CD14-positive monocyte (primary cell): ENCODE measurements at regions not wholly inside any gene's neighbourhood (a gene's known extent, or its start where the extent isn't known, plus 50 kb on each side); places are given as distances from the start of the nearest gene placed in this dataset.
A peak's percentile ranks its signal among the peaks of the same experiment; 100 is the strongest.

ENCODE experiments used
- DNase-seq, 3 donors: peaks; one replicate each; pipeline ENCODE4 v3.0.0-alpha.2; 2011 to 2022
- H2AFZ ChIP-seq: 2 replicates; pipeline ENCODE4 v1.6.0; 2012; ENCODE audit warnings: mild to moderate bottlenecking, low read depth, low read length, inconsistent platforms; ENCODE audit not compliant: insufficient read depth, poor library complexity, severe bottlenecking
- H3K27ac ChIP-seq, 2 donors: 1 replicate in 1 of 2; 2 replicates in 1 of 2; pipeline ENCODE4 v1.5.1; 2012 to 2013; ENCODE audit warnings: low read length in 2 of 2, control low read depth in 1 of 2, inconsistent platforms in 1 of 2, low read depth in 1 of 2, mild to moderate bottlenecking in 1 of 2
- H3K27me3 ChIP-seq, 2 donors: one replicate each; pipeline versions ENCODE4 v1.6.0 to v1.6.1; 2011 to 2013; ENCODE audit warnings: low read length in 2 of 2; ENCODE audit not compliant: control insufficient read depth in 2 of 2, insufficient read depth in 2 of 2
- H3K36me3 ChIP-seq, 2 donors: replicated peaks in 1 of 2; 1 replicate in 1 of 2; 2 replicates in 1 of 2; pipeline versions ENCODE4 v1.5.1 to v1.6.1; 2012 to 2013; ENCODE audit warnings: low read length in 2 of 2, control low read depth in 1 of 2, inconsistent platforms in 1 of 2, mild to moderate bottlenecking in 1 of 2; ENCODE audit not compliant: insufficient read depth in 2 of 2, control insufficient read depth in 1 of 2
- H3K4me1 ChIP-seq, 2 donors: 1 replicate in 1 of 2; 2 replicates in 1 of 2; pipeline versions ENCODE4 v1.5.1 to v1.6.1; 2012 to 2013; ENCODE audit warnings: low read length in 2 of 2, control low read depth in 1 of 2, inconsistent platforms in 1 of 2, mild to moderate bottlenecking in 1 of 2, moderate library complexity in 1 of 2; ENCODE audit not compliant: insufficient read depth in 2 of 2, control insufficient read depth in 1 of 2
- H3K4me2 ChIP-seq: replicated peaks from 2 replicates; pipeline ENCODE3; 2012; ENCODE audit warnings: low read length, moderate library complexity, mild to moderate bottlenecking; ENCODE audit not compliant: poor library complexity, severe bottlenecking; ENCODE audit errors: extremely low read depth
- H3K4me3 ChIP-seq, 3 experiments: fragments of 200-600 bp in 1 of 3; sonication (generic) in 1 of 3; replicated peaks in 1 of 3; 1 replicate in 2 of 3; 2 replicates in 1 of 3; pipeline ENCODE4 v1.5.1; 2011 to 2013; ENCODE audit warnings: low read length in 3 of 3, mild to moderate bottlenecking in 3 of 3, control low read depth in 2 of 3, low read depth in 2 of 3, inconsistent platforms in 1 of 3, moderate library complexity in 1 of 3
- H3K79me2 ChIP-seq: 2 replicates; pipeline ENCODE4 v1.6.0; 2012; ENCODE audit warnings: mild to moderate bottlenecking, control low read depth, inconsistent platforms, low read length, moderate library complexity; ENCODE audit not compliant: insufficient read depth
- H3K9ac ChIP-seq: 2 replicates; pipeline ENCODE4 v1.6.0; 2017; ENCODE audit warnings: low read length, mild to moderate bottlenecking; ENCODE audit not compliant: insufficient read depth, poor library complexity, severe bottlenecking
- H3K9me3 ChIP-seq, 2 donors: replicated peaks in 1 of 2; 1 replicate in 1 of 2; 2 replicates in 1 of 2; pipeline versions ENCODE4 v1.5.1 to v1.6.1; 2012 to 2013; ENCODE audit warnings: low read length in 2 of 2, control low read depth in 1 of 2; ENCODE audit not compliant: control insufficient read depth in 1 of 2, insufficient read depth in 1 of 2
- H4K20me1 ChIP-seq: 2 replicates; pipeline ENCODE4 v1.6.0; 2012; ENCODE audit warnings: mild to moderate bottlenecking, low read length, control low read depth, moderate library complexity; ENCODE audit not compliant: insufficient read depth
- H3K27ac Mint-ChIP-seq, 7 donors: one replicate each; pipeline ENCODE4 v1.8.0; 2020; ENCODE audit warnings: mild to moderate bottlenecking in 7 of 7, mixed read lengths in 7 of 7, moderate library complexity in 6 of 7, inconsistent platforms in 2 of 7
- H3K27me3 Mint-ChIP-seq, 3 donors: one replicate each; pipeline ENCODE4 v1.8.0; 2021 to 2022; ENCODE audit warnings: low read depth in 3 of 3, mild to moderate bottlenecking in 3 of 3, mixed read lengths in 3 of 3, moderate library complexity in 3 of 3, inconsistent platforms in 1 of 3
- H3K36me3 Mint-ChIP-seq, 2 donors: one replicate each; pipeline ENCODE4 v1.8.0; 2020; ENCODE audit warnings: mixed read lengths in 2 of 2, inconsistent platforms in 1 of 2, mild to moderate bottlenecking in 1 of 2
- H3K4me1 Mint-ChIP-seq: one replicate; pipeline ENCODE4 v1.8.0; 2020; ENCODE audit warnings: mild to moderate bottlenecking, mixed read lengths
- H3K4me3 Mint-ChIP-seq, 2 donors: one replicate each; pipeline ENCODE4 v1.8.0; 2020; ENCODE audit warnings: mild to moderate bottlenecking in 2 of 2, mixed read lengths in 2 of 2, moderate library complexity in 1 of 2
- H3K9me3 Mint-ChIP-seq, 7 donors: one replicate each; pipeline ENCODE4 v1.8.0; 2020 to 2022; ENCODE audit warnings: mixed read lengths in 7 of 7, mild to moderate bottlenecking in 6 of 7, moderate library complexity in 6 of 7, inconsistent platforms in 2 of 7
- WGBS: methylation state at CpG from one replicate; pipeline ENCODE4 v1.1.5; 2013; ENCODE audit warnings: missing lambda C conversion rate; ENCODE audit not compliant: insufficient coverage; 5-methylcytosine and 5-hydroxymethylcytosine counted together
- intact Hi-C, 2 donors: fragments of 100-400 bp; cut with micrococcal nuclease; formaldehyde crosslinking; loops; one replicate each; pipeline versions ENCODE4 v1.15.0 to v1.15.1; 2023
- TF ChIP-seq, protein P1 (sequence below): fragments of 200-600 bp; IDR thresholded peaks from one replicate; pipeline ENCODE4 v1.8.0; 2022; ENCODE audit warnings: antibody characterized with exemption, mild to moderate bottlenecking

DNA sequence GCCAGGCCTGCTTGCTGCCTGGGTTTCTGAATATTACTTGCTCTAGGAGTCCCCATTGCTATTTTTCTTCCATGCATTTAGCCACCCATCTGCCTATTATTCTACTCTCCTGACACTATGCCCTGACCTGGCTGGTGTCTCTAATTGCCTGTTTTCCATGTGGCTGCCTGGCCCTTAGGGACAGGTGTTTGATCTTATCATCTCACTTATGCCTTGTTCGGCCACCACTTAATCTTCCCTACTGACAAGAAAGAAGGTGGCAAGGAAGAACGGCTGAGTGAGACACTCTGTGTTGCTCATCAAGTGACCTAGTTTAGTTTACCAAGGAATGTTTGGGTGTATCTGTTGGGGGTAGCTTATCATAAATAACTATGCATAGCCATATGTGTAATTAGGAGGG is 50.4 kb upstream of the RAPH1 start:
- intact Hi-C loops, result no loop called here
- TF ChIP-seq, protein P1, sequence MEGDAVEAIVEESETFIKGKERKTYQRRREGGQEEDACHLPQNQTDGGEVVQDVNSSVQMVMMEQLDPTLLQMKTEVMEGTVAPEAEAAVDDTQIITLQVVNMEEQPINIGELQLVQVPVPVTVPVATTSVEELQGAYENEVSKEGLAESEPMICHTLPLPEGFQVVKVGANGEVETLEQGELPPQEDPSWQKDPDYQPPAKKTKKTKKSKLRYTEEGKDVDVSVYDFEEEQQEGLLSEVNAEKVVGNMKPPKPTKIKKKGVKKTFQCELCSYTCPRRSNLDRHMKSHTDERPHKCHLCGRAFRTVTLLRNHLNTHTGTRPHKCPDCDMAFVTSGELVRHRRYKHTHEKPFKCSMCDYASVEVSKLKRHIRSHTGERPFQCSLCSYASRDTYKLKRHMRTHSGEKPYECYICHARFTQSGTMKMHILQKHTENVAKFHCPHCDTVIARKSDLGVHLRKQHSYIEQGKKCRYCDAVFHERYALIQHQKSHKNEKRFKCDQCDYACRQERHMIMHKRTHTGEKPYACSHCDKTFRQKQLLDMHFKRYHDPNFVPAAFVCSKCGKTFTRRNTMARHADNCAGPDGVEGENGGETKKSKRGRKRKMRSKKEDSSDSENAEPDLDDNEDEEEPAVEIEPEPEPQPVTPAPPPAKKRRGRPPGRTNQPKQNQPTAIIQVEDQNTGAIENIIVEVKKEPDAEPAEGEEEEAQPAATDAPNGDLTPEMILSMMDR, result no peak
- no peak overlapping the region for H3K27ac ChIP-seq
- H2AFZ ChIP-seq, result no peak overlapping the region
- Mint-ChIP-seq H3K4me1 (no peaks in the 10 kb centered on the region), H3K4me3 (no peak overlapping the region), H3K27ac (peak overlapping the region in 1 of 7 donors; percentile 48), H3K9me3 (no peaks in the 10 kb centered on the region), H3K27me3 (peaks cover 4 to 10% (median 8%) of the 10 kb centered on the region in 3 donors), H3K36me3 (no peaks in the 10 kb centered on the region)
- no peaks in the 10 kb centered on the region for H3K4me1 ChIP-seq
- H4K20me1 ChIP-seq, result no peaks in the 10 kb centered on the region
- DNase-seq, result no peak
- H3K36me3 ChIP-seq, result no peaks in the 10 kb centered on the region
- H3K9me3 ChIP-seq, result no peaks in the 10 kb centered on the region
- H3K79me2 ChIP-seq, result no peaks in the 10 kb centered on the region
- H3K4me3 ChIP-seq, result no peak overlapping the region
- H3K4me2 ChIP-seq, result no peak overlapping the region
- H3K27me3 ChIP-seq, result no peaks in the 10 kb centered on the region
- no CpG with 5 or more reads among the region's 2 CpGs for WGBS
- H3K9ac ChIP-seq, result no peak overlapping the region

GRCh38 chr2:203586206-203586605 is 51.1 kb upstream of the RAPH1 start:
- 86% methylated on average over 1 of the region's 6 CpGs for WGBS
- Histone ChIP-seq H3K9ac (no peak overlapping the region), H3K79me2 (no peaks in the 10 kb centered on the region), H4K20me1 (no peaks in the 10 kb centered on the region), H3K4me2 (no peak overlapping the region), H3K4me1 (peaks cover 1 to 2% of the 10 kb centered on the region in 2 donors), H2AFZ (no peak overlapping the region), H3K4me3 (no peak overlapping the region), H3K27ac (no peak overlapping the region), H3K36me3 (no peaks in the 10 kb centered on the region), H3K9me3 (no peaks in the 10 kb centered on the region), H3K27me3 (no peaks in the 10 kb centered on the region)
- Mint-ChIP-seq H3K4me1 (peaks cover 2% of the 10 kb centered on the region), H3K9me3 (no peaks in the 10 kb centered on the region), H3K36me3 (no peaks in the 10 kb centered on the region), H3K4me3 (no peak overlapping the region), H3K27ac (no peak overlapping the region), H3K27me3 (peaks cover 5 to 12% (median 8%) of the 10 kb centered on the region in 3 donors)
- TF ChIP-seq, protein P1, result no peak
- intact Hi-C loops, result no loop called here
- no peak for DNase-seq
